NOMO-1 treated with DMSO at 0.1 percent for 48 hours (cell line): ENCODE measurements at regions not wholly inside any gene's neighbourhood (a gene's known extent, or its start where the extent isn't known, plus 50 kb on each side); places are given as distances from the start of the nearest gene placed in this dataset.

ENCODE experiments used
- DNase-seq: peaks from one replicate; lab custom pipeline; 2025; ENCODE audit not compliant: unreplicated experiment; lab: John Stamatoyannopoulos, UW

GRCh38 chr10:3692387-3692999, 92.5 kb downstream of the KLF6 start:
- no peak for DNase-seq

DNA sequence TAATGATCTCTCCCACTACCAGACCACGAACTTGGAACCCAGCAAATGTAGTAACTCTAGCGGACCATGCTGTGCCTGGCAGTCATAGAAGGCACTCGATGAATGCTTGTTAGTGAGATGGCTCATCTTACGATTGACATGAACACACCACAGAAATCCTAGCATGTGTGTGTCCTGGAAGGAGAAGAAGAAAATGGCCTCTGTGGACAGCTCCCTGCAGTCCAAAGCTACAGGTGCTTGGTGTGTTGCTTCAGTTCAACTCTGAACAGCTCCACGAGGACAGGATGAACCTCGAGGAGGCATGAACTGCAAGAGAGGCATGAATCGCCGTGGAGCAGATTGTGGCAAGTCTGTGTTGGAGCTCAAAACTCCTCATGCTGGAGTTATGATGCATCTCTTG, 93.5 kb downstream of the KLF6 start:
- DNase-seq = no peak

GRCh38 chr10:3689871-3690510, 95.0 kb downstream of the KLF6 start:
- DNase-seq = no peak

GRCh38 chr10:3687510-3688081, 97.4 kb downstream of the KLF6 start:
- no peak for DNase-seq

DNA sequence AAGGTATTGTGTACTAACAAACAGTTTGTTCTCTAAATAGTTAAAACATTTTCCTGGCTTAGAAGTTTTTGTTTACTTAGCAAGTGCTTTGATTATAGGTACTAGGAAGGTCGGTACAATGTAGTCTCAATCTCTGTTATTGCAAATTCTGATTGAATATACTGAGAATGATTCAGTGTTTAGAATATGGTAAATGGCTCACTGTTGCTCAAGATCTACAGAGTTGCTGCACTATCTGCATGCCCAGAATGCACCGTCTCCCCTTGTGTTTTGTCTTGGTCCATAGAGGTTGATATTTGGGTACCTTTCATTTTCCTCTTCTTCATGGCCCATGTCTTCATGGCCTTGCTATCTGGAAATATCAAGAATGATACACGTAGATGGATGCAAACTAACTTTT, 99.6 kb downstream of the KLF6 start:
- no peak for DNase-seq

DNA sequence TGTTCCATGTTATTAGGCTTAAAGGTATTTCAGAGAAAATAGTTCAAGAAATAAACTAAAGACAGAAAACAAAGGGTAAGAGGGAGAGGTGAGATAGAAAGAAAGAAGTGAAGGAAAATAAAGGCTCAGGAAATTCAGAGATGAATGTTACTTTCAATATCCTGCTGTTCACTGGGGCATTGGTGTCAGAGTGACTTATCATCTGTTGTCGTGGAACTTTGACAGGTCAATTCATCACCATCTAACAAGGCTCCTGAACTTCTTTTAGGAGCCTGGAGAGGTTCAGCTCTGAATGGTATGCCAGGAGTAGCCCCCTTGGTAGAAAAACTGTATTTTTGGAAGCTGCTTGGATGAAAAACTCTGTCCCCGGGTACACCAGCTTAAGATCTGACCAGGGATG, 100.1 kb downstream of the KLF6 start:
- DNase-seq = no peak

- no peak for DNase-seq
Measured at GRCh38 chr10:3683560-3683959, 101.4 kb downstream of the KLF6 start.

GRCh38 chr10:3682745-3683144, 102.3 kb downstream of the KLF6 start:
- no peak for DNase-seq

DNA sequence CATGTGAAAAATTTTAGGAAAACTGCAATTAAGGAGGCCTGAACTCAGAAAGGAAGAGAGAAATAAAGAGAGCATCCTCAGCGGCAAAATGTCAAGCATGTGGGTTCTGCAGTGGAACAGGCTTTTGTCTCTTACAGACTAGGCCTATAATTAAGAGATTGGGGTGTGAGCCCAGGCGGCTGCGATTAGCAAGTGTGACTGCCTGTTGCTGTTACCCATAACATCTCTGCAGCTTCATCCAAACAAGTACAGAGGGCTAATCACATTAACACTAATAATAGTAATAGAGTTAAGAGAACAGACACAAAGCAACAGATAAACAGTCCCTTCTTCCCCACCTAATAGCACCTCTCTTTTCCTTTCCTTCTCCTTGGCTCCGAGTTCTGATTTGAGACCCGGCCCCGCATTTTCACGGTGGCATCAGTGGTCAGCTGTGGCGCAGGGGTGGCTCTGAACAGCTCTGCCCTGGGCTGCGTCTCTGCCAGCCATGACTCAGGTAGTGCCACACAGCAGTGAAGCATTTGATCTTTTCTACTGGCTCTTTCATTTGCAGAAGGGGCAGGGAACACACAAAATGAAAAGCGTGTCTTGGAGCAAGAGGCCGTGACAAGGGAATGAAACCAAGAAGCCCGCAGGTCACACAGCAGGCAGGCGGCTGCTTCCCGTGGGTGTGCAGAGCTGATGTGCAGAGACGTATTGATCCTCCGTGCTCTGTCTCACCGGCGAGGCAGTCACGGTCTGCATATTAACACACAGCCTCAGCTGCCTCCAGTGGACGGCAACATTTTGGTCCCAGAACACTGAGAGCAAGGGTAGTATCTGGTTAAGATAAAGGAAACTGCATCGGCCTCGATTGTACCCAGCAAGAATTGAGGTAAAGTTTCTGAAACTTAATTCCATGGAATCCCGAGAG, 103.1 kb downstream of the KLF6 start:
- DNase-seq = no peak

GRCh38 chr10:3679950-3680629, 104.9 kb downstream of the KLF6 start:
- DNase-seq = no peak

DNA sequence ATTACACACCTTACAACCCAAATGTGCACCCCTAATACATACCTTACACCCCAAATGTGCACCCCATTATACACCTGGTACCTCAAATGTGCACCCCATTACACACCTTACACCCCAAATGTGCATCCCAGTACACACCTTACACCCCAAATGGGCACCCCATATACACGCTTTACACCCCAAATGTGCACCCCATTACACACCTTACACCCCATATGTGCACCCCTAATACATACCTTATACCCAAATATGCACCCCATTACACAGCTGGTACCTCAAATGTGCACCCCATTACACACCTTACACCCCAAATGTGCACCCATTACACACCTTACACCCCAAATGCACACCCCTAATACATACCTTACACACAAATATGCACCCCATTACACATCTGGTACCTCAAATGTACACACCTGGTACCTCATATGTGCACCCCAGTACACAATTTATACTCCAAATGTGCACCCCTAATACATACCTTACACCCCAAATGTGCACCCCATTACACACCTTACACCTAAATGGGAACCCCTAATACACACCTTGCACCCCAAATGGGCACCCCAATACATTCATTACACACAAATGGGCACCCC, 106.3 kb downstream of the KLF6 start:
- no peak for DNase-seq

- no peak for DNase-seq
Measured at GRCh38 chr10:3676564-3676963, 108.4 kb downstream of the KLF6 start.

GRCh38 chr10:3672220-3672619, 112.8 kb downstream of the KLF6 start:
- no peak for DNase-seq

- peak; percentile 44 for DNase-seq
Measured at GRCh38 chr10:3671386-3671955, 113.5 kb downstream of the KLF6 start.

DNA sequence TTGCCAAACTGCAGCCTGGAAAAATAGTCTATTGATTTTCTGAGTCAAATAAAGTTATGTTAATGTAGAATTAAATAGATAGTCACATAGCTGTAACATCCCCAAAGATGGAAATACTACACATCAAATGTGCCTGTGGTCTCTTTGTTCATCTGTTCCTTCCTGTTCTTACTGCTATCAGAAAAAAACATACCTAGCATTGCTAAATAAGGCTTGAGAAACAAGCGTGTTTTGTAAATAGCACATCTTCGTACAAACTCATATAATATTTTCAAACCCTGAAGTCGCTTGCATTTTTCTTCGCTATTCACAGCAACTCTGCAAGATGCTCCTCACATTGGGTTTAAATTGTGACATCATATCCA, 116.1 kb downstream of the KLF6 start:
- DNase-seq = peak; percentile 23

GRCh38 chr10:3668276-3668965, 116.6 kb downstream of the KLF6 start:
- DNase-seq = peak; percentile 45

- DNase-seq = peak; percentile 30
Measured at GRCh38 chr10:3666525-3667302, 118.3 kb downstream of the KLF6 start.

DNA sequence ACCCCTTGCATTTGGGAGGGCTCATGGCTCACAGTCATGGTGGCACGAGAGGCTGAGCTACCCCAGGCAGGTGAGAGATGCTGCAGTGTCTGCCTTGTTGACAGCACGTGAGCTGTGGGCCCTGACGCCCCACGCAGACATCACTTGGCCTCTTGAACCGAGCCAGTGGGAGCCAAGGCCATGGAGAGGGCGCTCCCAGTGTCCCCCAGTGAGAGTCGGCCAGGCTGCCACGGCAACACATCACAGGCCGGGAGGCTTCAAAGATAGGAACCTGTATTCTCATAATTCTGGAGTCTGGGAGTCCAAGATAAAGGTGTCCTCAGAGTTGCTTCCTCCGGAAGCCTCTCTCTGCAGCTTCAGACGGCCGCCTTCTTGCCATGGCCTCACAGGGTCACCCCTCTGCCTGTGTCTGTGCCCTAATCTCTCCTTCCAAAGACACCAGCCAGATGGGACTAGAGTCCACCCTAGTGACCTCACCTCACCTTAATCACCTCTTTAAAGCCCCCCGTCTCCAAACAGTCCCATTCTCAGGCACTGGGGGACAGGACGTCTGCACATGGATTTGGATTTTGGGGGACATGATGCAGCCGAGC, 119.6 kb downstream of the KLF6 start:
- no peak for DNase-seq

DNA sequence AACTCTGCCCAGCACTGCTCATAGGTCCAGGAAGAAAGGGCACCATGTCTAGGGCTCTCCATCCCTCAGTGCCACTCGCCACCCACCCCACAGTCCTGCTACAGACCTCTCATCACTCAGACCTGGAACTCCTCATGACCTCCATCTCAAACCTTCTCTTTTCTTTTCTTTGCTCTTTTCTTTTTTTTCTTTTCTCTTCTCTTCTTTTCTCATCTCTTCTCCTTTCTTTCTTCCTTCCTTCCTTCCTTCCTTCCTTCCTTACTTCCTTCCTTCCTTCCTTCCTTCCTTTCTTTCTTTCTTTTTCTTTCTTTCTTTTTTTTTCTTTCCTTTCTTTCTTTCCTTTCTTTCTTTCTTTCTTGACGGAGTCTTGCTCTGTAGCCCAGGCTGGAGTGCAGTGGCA, 122.2 kb downstream of the KLF6 start:
- DNase-seq = no peak
